ENCODE measurements at regions not wholly inside any gene's neighbourhood (a gene's known extent, or its start where the extent isn't known, plus 50 kb on each side); places are given as distances from the start of the nearest gene placed in this dataset.
"Not testable (repeated sequence)": the region's sequence is repeated elsewhere in the genome, so short reads cannot be mapped to it uniquely, and the experiment has no call there.

DNA sequence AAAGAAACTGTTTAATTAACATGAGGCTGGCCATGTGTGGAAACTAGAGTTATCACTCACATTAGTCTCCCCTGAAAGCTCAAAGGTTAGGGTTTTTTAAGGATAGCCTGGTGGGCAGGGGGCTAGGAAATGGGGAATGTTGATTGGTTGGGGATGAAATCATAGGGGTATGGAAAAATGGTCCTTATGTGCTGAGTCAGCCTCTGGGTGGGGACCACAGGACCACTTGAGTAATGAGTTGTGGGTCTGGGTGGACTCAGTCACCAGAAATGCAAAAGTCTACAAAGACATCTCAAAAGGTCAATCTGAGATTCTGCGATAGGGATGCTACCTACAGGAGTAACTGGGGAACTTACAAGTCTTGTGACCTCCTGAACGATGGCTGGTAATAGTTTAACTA, 362.8 kb downstream of the DMAC1 start:
- no peaks in the 10 kb centered on the region for H3K36me3 ChIP-seq (ENCODE audit: control insufficient read depth, insufficient read depth, low read length)
- no peak overlapping the region for H3K4me3 ChIP-seq (ENCODE audit: extremely low read depth, insufficient read depth, low read length, poor library complexity, severe bottlenecking)
- 92 to 100% methylated on average over 1 to 2 of the region's 2 CpGs for WGBS, 2 experiments (ENCODE audit: insufficient coverage in 2 of 2)
- H3K9me3 ChIP-seq (ENCODE audit: control insufficient read depth, low read length) = peaks cover 6% of the 10 kb centered on the region
- H3K4me1 ChIP-seq (ENCODE audit: control insufficient read depth, insufficient read depth, low read length, poor library complexity, severe bottlenecking) = no peaks in the 10 kb centered on the region
- H3K27ac ChIP-seq (ENCODE audit: low read depth, low read length, severe bottlenecking) = no peak overlapping the region

DNA sequence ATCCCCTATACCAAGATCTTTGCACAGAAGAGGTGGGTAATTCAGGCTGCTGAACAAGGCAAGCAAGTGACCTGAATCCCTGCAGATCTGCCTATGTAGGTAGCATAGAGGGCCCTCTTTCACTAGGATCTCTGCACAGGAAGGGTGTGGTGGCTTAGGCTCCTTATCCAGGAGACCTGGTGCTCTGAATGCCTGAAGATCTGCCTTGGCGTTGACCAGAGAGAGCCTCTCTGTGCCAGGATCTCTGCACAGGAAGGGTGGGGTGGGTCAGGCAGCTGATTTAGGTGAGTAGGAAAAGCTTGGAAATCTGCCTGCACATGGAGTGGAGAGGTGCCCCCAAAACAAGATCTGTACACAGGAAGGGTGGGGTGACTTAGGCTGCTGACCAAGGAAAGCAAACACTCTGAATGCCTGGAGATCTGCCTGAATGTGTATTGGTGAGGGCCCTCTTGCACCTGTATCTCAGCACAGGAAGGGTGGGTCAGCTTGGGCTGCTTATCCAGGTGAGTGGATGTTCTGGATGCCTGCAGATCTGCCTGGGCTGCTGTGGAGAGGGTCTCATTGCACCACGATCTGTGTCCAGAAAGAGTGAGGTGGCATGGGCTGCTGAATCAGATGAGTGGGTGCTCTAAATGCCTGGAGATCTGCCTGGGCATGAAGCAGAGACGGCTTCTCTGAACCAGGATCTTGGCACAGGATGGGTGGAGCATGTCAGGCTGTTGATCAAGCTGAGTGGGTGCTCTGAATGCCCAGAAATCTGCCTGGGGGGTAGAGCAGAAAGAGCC, 365.9 kb downstream of the DMAC1 start:
- Histone ChIP-seq H3K4me3 (ENCODE audit: extremely low read depth, insufficient read depth, low read length, poor library complexity, severe bottlenecking) (no peak overlapping the region), H3K9me3 (ENCODE audit: control insufficient read depth, low read length) (peaks cover 11% of the 10 kb centered on the region), H3K36me3 (ENCODE audit: control insufficient read depth, insufficient read depth, low read length) (no peaks in the 10 kb centered on the region), H3K27ac (ENCODE audit: low read depth, low read length, severe bottlenecking) (no peak overlapping the region), H3K4me1 (ENCODE audit: control insufficient read depth, insufficient read depth, low read length, poor library complexity, severe bottlenecking) (no peaks in the 10 kb centered on the region)
- WGBS, 2 experiments (ENCODE audit: insufficient coverage in 2 of 2) = 65 to 97% methylated on average over 2 to 3 of the region's 3 CpGs

DNA sequence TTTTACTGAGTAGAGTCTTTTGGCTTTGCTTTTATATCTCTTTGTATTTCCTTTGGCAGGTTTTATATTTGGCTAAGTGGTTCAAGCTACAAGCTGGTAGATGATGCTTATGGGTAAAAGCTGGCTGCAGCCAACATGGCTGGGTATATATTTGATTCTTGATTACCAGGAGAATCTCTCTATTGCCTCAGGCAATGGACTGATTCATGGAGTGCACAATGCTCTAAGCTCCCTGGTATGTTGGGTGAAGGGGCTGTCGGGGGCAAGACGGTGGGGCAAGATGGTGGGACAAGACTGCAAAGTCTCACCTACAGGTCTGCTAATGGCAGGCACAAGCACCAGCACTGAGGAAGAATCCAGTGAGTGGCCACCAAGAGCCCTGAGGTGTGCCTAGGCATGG, 366.6 kb downstream of the DMAC1 start:
- 73 to 92% methylated on average over 2 of the region's 2 CpGs for WGBS, 2 experiments (ENCODE audit: insufficient coverage in 2 of 2)
- no peak overlapping the region for H3K27ac ChIP-seq (ENCODE audit: low read depth, low read length, severe bottlenecking)
- no peak overlapping the region for H3K4me3 ChIP-seq (ENCODE audit: extremely low read depth, insufficient read depth, low read length, poor library complexity, severe bottlenecking)
- peaks cover 11% of the 10 kb centered on the region for H3K9me3 ChIP-seq (ENCODE audit: control insufficient read depth, low read length)
- no peaks in the 10 kb centered on the region for H3K4me1 ChIP-seq (ENCODE audit: control insufficient read depth, insufficient read depth, low read length, poor library complexity, severe bottlenecking)
- H3K36me3 ChIP-seq (ENCODE audit: control insufficient read depth, insufficient read depth, low read length) = no peaks in the 10 kb centered on the region

DNA sequence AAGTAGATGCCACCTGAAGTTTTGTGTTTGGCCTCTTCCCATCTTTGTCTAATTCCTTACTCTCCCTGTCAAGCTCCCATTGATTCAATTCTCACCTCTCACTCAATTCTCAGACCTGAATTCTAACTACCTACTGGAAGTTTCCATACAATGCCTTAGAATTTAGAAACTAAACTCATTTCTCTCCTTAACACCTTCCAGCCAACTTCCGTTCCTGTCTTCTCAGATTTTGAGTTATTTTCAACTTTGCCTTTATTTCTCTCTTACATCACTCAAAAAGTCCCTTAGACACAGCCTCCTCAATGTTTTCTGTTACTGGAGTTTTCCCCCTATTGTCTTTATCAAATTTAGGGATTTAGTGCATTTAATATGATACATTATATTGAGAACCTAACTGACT, 382.2 kb downstream of the DMAC1 start:
- H3K4me3 ChIP-seq (ENCODE audit: extremely low read depth, insufficient read depth, low read length, poor library complexity, severe bottlenecking); H3K4me1 ChIP-seq (ENCODE audit: control insufficient read depth, insufficient read depth, low read length, poor library complexity, severe bottlenecking); H3K36me3 ChIP-seq (ENCODE audit: control insufficient read depth, insufficient read depth, low read length); H3K27ac ChIP-seq (ENCODE audit: low read depth, low read length, severe bottlenecking); H3K9me3 ChIP-seq (ENCODE audit: control insufficient read depth, low read length): not testable (repeated sequence)
- 89 to 100% methylated on average over 1 of the region's 1 CpG for WGBS, 2 experiments (ENCODE audit: insufficient coverage in 2 of 2)

DNA sequence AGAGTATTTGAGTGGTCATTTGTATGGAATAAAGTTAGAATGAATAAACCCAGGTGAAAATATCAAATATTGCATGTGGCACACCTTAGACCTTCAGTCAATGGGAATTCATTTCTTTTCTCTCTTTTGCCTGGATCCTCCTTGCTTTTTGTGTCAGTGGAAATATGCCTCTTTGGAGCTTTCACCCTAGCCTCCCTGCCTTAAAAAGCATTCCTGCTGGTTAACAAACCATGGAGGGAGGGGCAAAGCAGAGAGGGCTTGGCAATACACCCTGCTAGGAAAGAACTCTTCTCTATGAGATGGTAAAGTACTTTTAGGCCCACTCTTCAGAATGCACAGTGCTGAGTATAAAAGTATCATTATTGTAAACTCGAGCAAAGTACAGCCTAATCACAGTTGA, 383.7 kb downstream of the DMAC1 start:
- no CpG with 5 or more reads among the region's 1 CpG for WGBS, 2 experiments (ENCODE audit: insufficient coverage in 2 of 2)
- H3K4me3 ChIP-seq (ENCODE audit: extremely low read depth, insufficient read depth, low read length, poor library complexity, severe bottlenecking) = no peak overlapping the region
- H3K9me3 ChIP-seq (ENCODE audit: control insufficient read depth, low read length) = no peaks in the 10 kb centered on the region
- H3K27ac ChIP-seq (ENCODE audit: low read depth, low read length, severe bottlenecking) = no peak overlapping the region
- H3K36me3 ChIP-seq (ENCODE audit: control insufficient read depth, insufficient read depth, low read length) = no peaks in the 10 kb centered on the region
- no peaks in the 10 kb centered on the region for H3K4me1 ChIP-seq (ENCODE audit: control insufficient read depth, insufficient read depth, low read length, poor library complexity, severe bottlenecking)

DNA sequence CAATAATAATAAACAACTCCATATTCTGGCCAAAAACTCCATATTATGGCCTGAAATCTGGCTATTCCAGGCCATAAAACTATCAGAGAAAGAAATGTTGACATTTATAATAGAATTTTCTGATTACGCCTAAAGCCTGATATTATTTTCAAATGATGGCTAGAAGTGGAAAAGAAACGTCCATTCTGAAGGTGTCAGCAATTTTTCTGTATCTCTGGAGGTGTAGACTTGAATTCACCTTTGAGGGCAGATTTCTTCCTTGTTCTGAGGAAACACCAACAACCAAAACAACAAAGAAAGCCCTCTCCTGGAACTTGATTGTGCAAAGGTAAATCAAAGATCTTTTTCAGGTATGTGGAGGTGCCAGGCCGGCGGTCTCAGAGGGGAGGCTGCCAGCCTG, 390.7 kb downstream of the DMAC1 start:
- 80 to 100% methylated on average over 1 to 2 of the region's 4 CpGs for WGBS, 2 experiments (ENCODE audit: insufficient coverage in 2 of 2)
- Histone ChIP-seq H3K9me3 (ENCODE audit: control insufficient read depth, low read length) (peaks cover 6% of the 10 kb centered on the region), H3K4me1 (ENCODE audit: control insufficient read depth, insufficient read depth, low read length, poor library complexity, severe bottlenecking) (no peaks in the 10 kb centered on the region), H3K36me3 (ENCODE audit: control insufficient read depth, insufficient read depth, low read length) (no peaks in the 10 kb centered on the region), H3K27ac (ENCODE audit: low read depth, low read length, severe bottlenecking) (no peak overlapping the region), H3K4me3 (ENCODE audit: extremely low read depth, insufficient read depth, low read length, poor library complexity, severe bottlenecking) (no peak overlapping the region)

DNA sequence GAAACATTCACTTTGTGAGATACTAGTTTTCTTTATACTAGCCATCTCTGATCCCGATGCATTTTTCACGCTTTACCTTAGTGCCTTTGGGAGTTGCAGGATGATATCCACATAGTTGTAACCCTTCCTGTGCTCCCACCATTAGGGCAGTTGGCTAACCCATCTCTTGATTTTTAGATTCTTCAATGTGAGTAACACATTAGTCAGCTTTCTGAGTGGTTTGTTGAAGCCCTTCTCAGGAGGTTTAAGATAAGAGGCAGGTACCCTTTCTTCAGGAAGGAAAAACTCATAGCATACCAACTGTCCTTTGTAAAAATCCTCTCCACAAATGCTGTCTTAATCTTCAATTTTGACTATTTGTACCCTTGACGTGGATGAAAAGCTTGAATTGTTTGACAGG, 392.3 kb downstream of the DMAC1 start:
- Histone ChIP-seq H3K9me3 (ENCODE audit: control insufficient read depth, low read length) (peaks cover 6% of the 10 kb centered on the region), H3K36me3 (ENCODE audit: control insufficient read depth, insufficient read depth, low read length) (no peaks in the 10 kb centered on the region), H3K4me1 (ENCODE audit: control insufficient read depth, insufficient read depth, low read length, poor library complexity, severe bottlenecking) (no peaks in the 10 kb centered on the region), H3K4me3 (ENCODE audit: extremely low read depth, insufficient read depth, low read length, poor library complexity, severe bottlenecking) (no peak overlapping the region), H3K27ac (ENCODE audit: low read depth, low read length, severe bottlenecking) (no peak overlapping the region)
- 100% methylated on average over 2 of the region's 3 CpGs for WGBS, 2 experiments (ENCODE audit: insufficient coverage in 2 of 2)

DNA sequence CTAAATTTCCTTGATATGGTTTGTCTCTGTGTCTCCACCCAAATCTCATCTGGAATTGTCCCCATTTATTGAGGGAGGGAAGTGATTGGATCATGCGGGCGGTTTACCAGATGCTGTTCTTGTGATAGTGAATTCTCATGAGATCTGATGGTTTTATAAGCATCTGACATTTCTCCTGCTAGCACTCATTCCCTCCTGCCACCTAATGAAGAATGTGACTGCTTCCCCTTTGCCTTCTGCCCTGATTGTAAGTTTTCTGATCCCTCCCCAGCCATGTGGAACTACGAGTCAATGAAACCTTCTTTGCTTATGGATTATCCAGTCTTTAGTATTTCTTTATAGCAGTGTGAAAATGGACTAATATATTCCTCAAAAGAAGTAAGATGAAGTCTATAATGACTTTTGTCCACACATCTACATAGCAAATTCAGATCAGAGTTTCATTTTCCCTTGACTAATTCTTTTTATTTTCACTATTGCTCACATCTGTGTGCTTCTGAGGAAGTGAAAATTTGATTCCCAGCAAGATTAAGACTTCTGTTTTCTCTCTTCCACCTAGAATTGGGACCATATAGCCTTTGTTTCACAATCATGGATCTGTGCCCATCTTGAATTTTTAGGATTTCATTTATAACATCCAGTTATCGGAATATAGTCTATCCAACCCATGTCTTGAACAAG, 393.5 kb downstream of the DMAC1 start:
- Histone ChIP-seq H3K9me3 (ENCODE audit: control insufficient read depth, low read length) (peaks cover 6% of the 10 kb centered on the region), H3K4me1 (ENCODE audit: control insufficient read depth, insufficient read depth, low read length, poor library complexity, severe bottlenecking) (no peaks in the 10 kb centered on the region), H3K27ac (ENCODE audit: low read depth, low read length, severe bottlenecking) (no peak overlapping the region), H3K4me3 (ENCODE audit: extremely low read depth, insufficient read depth, low read length, poor library complexity, severe bottlenecking) (no peak overlapping the region), H3K36me3 (ENCODE audit: control insufficient read depth, insufficient read depth, low read length) (no peaks in the 10 kb centered on the region)
- WGBS, 2 experiments (ENCODE audit: insufficient coverage in 2 of 2) = 100% methylated on average over 1 of the region's 4 CpGs; no CpG with 5 or more reads in 1 of the 2 experiments

DNA sequence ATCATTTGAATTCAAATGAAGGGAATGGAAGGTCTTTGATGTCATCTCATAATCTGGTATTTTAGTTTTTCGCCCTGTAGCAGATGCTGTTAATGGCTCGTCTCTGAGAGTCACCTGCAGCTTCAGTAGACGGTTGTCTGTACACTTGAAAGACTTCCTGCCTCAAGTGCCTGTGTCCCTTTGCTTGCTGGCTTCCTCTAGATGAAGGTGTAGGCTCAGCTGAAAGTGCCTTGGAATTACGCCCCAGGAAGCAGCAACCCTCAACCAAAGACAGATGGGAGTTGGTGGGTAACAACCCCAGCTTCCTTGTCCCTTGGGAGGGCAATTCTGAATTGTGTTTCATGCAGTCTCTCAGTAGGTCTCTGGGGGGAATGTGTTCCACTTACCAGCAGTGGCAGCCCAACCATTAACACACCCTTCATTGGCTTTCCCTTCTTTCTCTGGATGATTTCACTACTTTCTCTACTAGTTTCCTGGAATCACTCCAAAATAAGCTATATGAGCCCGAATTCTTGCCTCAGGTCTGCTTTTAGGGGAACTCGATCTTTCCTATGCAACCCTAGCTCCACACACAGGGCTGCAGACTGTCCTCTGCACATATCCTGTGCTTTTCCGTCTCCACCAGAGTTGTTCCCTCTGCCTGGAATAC, 395.6 kb downstream of the DMAC1 start:
- H3K4me3 ChIP-seq (ENCODE audit: extremely low read depth, insufficient read depth, low read length, poor library complexity, severe bottlenecking) = no peak overlapping the region
- no peaks in the 10 kb centered on the region for H3K4me1 ChIP-seq (ENCODE audit: control insufficient read depth, insufficient read depth, low read length, poor library complexity, severe bottlenecking)
- H3K36me3 ChIP-seq (ENCODE audit: control insufficient read depth, insufficient read depth, low read length) = no peaks in the 10 kb centered on the region
- WGBS, 2 experiments (ENCODE audit: insufficient coverage in 2 of 2) = 82 to 85% methylated on average over 6 of the region's 7 CpGs
- peaks cover 6% of the 10 kb centered on the region for H3K9me3 ChIP-seq (ENCODE audit: control insufficient read depth, low read length)
- no peak overlapping the region for H3K27ac ChIP-seq (ENCODE audit: low read depth, low read length, severe bottlenecking)

DNA sequence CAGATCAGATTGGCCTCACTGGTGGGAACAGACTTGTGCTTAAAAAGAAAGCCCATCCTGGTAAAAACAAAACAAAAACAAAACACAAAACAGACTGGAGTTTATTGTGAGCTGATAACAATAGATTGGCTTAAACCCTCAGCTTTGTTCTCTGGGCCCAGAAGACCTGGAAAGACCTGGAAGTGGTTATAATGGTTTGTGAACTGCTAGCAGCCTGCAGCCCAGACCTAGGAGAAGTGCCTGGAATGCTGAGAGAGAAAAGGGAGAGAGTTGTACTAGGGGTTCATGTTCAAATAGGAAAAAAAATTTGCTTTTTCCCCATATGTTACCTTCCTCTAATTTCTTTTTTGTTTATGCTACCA, 396.6 kb downstream of the DMAC1 start:
- Histone ChIP-seq H3K27ac (ENCODE audit: low read depth, low read length, severe bottlenecking) (no peak overlapping the region), H3K9me3 (ENCODE audit: control insufficient read depth, low read length) (peaks cover 6% of the 10 kb centered on the region), H3K36me3 (ENCODE audit: control insufficient read depth, insufficient read depth, low read length) (no peaks in the 10 kb centered on the region), H3K4me1 (ENCODE audit: control insufficient read depth, insufficient read depth, low read length, poor library complexity, severe bottlenecking) (no peaks in the 10 kb centered on the region), H3K4me3 (ENCODE audit: extremely low read depth, insufficient read depth, low read length, poor library complexity, severe bottlenecking) (no peak overlapping the region)

Measured in mesodermal cell (in vitro differentiated cells).